ENCODE measurements at regions not wholly inside any gene's neighbourhood (a gene's known extent, or its start where the extent isn't known, plus 50 kb on each side); places are given as distances from the start of the nearest gene placed in this dataset.

- TF ChIP-seq, protein P1, sequence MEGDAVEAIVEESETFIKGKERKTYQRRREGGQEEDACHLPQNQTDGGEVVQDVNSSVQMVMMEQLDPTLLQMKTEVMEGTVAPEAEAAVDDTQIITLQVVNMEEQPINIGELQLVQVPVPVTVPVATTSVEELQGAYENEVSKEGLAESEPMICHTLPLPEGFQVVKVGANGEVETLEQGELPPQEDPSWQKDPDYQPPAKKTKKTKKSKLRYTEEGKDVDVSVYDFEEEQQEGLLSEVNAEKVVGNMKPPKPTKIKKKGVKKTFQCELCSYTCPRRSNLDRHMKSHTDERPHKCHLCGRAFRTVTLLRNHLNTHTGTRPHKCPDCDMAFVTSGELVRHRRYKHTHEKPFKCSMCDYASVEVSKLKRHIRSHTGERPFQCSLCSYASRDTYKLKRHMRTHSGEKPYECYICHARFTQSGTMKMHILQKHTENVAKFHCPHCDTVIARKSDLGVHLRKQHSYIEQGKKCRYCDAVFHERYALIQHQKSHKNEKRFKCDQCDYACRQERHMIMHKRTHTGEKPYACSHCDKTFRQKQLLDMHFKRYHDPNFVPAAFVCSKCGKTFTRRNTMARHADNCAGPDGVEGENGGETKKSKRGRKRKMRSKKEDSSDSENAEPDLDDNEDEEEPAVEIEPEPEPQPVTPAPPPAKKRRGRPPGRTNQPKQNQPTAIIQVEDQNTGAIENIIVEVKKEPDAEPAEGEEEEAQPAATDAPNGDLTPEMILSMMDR (IDR thresholded peaks at IDR 0.05): no peak
- no peak for TF ChIP-seq ZFX (IDR thresholded peaks at IDR 0.05; ENCODE audit: borderline replicate concordance)
Observed at GRCh38 chr5:3856036-3856435, 260.4 kb downstream of the IRX1 start.

Measured in 22Rv1 (cell line).